Tibial artery (tissue), 4 donors: ENCODE measurements at regions not wholly inside any gene's neighbourhood (a gene's known extent, or its start where the extent isn't known, plus 50 kb on each side); places are given as distances from the start of the nearest gene placed in this dataset.

Source experiments
- DNase-seq, 2 donors: peaks; one replicate each; pipeline ENCODE4 v3.0.0-alpha.2; 2019
- H3K27ac ChIP-seq, 2 donors: fragments of 200-600 bp; sonication (generic) in 1 of 2; 1 replicate in 1 of 2; 2 replicates in 1 of 2; pipeline ENCODE4 v1.5.1; 2018 to 2019; ENCODE audit warnings: mild to moderate bottlenecking in 1 of 2
- H3K27me3 ChIP-seq, 2 donors: fragments of 200-600 bp; sonication (generic) in 1 of 2; one replicate each; pipeline versions ENCODE4 v1.5.1 to v1.6.0; 2016 to 2019
- H3K36me3 ChIP-seq, 3 donors: fragments of 200-600 bp; sonication (generic) in 2 of 3; one replicate each; pipeline ENCODE4 v1.5.1; 2016 to 2019; ENCODE audit warnings: mild to moderate bottlenecking in 2 of 3
- H3K4me1 ChIP-seq, 4 donors: fragments of 200-600 bp; sonication (generic) in 2 of 4; 1 replicate in 3 of 4; 2 replicates in 1 of 4; pipeline ENCODE4 v1.5.1; 2016 to 2019
- H3K4me3 ChIP-seq, 2 donors: fragments of 200-600 bp; sonication (generic) in 1 of 2; 1 replicate in 1 of 2; 2 replicates in 1 of 2; pipeline ENCODE4 v1.5.1; 2018 to 2019; ENCODE audit warnings: mild to moderate bottlenecking in 2 of 2
- H3K9me3 ChIP-seq, 3 donors: fragments of 200-600 bp; sonication (generic) in 1 of 3; one replicate each; pipeline ENCODE4 v1.5.1; 2016 to 2019
- CTCF ChIP-seq, 2 experiments: fragments of 200-600 bp in 1 of 2; fragments of 450-650 bp in 1 of 2; IDR thresholded peaks; one replicate each; pipeline ENCODE4 v1.5.1; 2017 to 2019; ENCODE audit warnings: antibody characterized with exemption in 2 of 2, mild to moderate bottlenecking in 1 of 2, moderate library complexity in 1 of 2
- intact Hi-C: fragments of 100-400 bp; cut with DNase I; formaldehyde crosslinking; loops from one replicate; pipeline ENCODE4 v1.15.0; 2023; ENCODE audit warnings: low total_unique reads

DNA sequence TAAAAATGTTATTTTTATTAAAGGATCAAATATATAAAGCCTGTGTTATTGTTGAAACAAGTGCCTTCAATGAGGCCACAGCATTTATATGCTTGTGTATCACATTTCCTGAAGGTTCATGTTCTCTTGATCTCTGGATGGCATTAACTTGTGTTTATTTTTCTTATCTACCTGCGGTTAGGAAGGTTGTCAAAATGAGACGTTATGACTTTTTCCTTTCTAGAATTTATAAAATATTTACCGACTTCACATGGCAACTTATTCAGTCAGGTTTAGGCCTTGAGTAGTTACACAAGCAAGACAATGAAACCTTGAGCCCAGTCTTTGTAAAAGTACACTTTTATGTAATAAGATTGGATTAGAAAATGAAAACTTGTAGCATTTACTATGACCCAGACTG is 196.4 kb upstream of the ACVR2A start:
- H3K4me3 ChIP-seq = no peak overlapping the region
- no peak for TF ChIP-seq CTCF (IDR thresholded peaks at IDR 0.05)
- H3K9me3 ChIP-seq = no peaks in the 10 kb centered on the region
- H3K36me3 ChIP-seq = no peaks in the 10 kb centered on the region
- H3K27me3 ChIP-seq = no peaks in the 10 kb centered on the region
- no peak overlapping the region for H3K27ac ChIP-seq
- intact Hi-C loops = no loop called here
- no peak for DNase-seq
- no peaks in the 10 kb centered on the region for H3K4me1 ChIP-seq

GRCh38 chr2:147647816-147648215 is 197.0 kb upstream of the ACVR2A start:
- Histone ChIP-seq H3K4me1 (no peaks in the 10 kb centered on the region), H3K27me3 (no peaks in the 10 kb centered on the region), H3K4me3 (no peak overlapping the region), H3K27ac (no peak overlapping the region), H3K36me3 (no peaks in the 10 kb centered on the region), H3K9me3 (no peaks in the 10 kb centered on the region)
- TF ChIP-seq CTCF (IDR thresholded peaks at IDR 0.05) = no peak
- no peak for DNase-seq
- intact Hi-C loops = no loop called here

DNA sequence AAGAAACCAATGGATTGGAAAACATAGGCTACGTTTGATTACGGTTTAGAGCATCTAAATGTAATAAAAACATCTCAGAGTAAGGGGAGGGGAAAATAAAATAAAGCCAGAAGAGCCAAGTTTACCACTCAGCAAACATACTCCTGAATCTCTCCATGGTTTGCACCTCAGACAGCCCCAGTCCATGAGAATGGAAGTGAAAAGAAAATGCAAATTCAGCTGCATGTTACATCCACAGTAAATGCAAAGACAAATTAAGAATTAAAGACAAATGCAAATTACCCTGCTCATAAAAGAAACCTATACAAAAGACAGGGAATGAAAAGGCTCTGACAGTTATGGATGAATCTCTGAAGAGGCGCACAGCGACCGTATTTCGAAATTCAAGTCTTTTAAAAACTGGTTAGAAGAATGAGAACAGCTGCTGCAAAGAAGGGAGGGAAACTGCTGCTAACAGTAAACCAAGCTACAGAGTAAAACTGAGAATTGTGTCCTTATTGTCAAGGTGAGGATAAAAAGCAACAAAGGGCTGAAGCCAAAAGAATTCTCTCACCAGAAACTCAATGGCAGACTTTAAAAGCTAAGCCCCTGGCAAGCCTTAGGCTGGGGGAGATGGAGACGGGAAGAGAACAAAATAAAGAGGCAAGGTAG is 197.9 kb upstream of the ACVR2A start:
- intact Hi-C loops = no loop called here
- no peak overlapping the region for H3K4me3 ChIP-seq
- no peaks in the 10 kb centered on the region for H3K9me3 ChIP-seq
- no peaks in the 10 kb centered on the region for H3K36me3 ChIP-seq
- TF ChIP-seq CTCF (IDR thresholded peaks at IDR 0.05) = no peak
- H3K27ac ChIP-seq = no peak overlapping the region
- DNase-seq = no peak
- no peaks in the 10 kb centered on the region for H3K4me1 ChIP-seq
- H3K27me3 ChIP-seq = no peaks in the 10 kb centered on the region

- Histone ChIP-seq H3K36me3 (no peaks in the 10 kb centered on the region), H3K4me1 (no peaks in the 10 kb centered on the region), H3K4me3 (no peak overlapping the region), H3K27me3 (no peaks in the 10 kb centered on the region), H3K9me3 (no peaks in the 10 kb centered on the region), H3K27ac (no peak overlapping the region)
- intact Hi-C loops = no loop called here
- no peak for TF ChIP-seq CTCF (IDR thresholded peaks at IDR 0.05)
- DNase-seq = no peak
Observed at GRCh38 chr2:147644491-147644890, 200.3 kb upstream of the ACVR2A start.

DNA sequence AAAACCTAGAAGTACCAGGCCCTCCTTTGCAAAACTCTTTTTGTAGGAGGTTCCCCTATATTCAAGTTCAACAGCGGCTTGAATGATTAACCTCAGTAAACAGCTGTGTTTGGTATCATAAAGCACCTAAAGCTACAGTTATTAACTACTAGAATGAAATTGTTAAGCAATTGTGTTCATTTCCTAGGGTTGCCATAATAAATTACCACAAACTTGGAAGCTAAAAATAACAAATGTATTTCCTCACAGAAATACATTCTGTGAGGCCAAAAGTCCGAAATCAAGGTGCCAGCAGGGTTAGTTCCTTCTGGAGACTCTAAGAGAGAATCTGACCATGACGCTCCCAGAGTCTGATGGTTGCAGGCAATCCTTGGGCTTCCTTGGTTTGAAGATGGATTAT is 202.1 kb upstream of the ACVR2A start:
- Histone ChIP-seq H3K27ac (no peak overlapping the region), H3K9me3 (no peaks in the 10 kb centered on the region), H3K36me3 (no peaks in the 10 kb centered on the region), H3K4me1 (no peaks in the 10 kb centered on the region), H3K4me3 (no peak overlapping the region), H3K27me3 (no peaks in the 10 kb centered on the region)
- TF ChIP-seq CTCF (IDR thresholded peaks at IDR 0.05) = no peak
- intact Hi-C loops = no loop called here
- DNase-seq = no peak

DNA sequence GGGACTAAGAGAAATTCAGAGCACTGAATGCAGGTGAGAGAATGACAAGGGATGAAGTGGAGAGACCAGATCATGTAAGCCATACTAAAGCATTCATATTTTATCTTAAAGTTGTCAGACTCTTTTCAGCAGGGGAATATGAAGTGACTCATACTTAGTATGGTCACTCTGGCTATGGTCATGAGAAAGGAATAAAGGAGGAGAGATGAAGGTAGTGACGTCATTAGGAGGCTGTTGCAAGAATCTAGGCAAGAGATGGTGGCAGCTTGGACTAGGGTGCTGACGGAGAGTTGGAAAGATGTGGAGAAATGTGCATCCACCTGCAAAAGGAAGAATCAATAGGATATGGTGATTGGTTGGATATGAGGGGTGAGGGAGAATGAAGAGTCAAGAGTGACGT is 203.2 kb upstream of the ACVR2A start:
- intact Hi-C loops = no loop called here
- H3K4me1 ChIP-seq = no peaks in the 10 kb centered on the region
- TF ChIP-seq CTCF (IDR thresholded peaks at IDR 0.05) = no peak
- H3K27me3 ChIP-seq = no peaks in the 10 kb centered on the region
- no peak overlapping the region for H3K4me3 ChIP-seq
- no peak overlapping the region for H3K27ac ChIP-seq
- no peak for DNase-seq
- no peaks in the 10 kb centered on the region for H3K36me3 ChIP-seq
- H3K9me3 ChIP-seq = no peaks in the 10 kb centered on the region
